Fibroblast of lung (primary cell): ENCODE measurements at regions not wholly inside any gene's neighbourhood (a gene's known extent, or its start where the extent isn't known, plus 50 kb on each side); places are given as distances from the start of the nearest gene placed in this dataset.

Experiments
- DNase-seq, 2 donors: peaks; one replicate each; pipeline versions ENCODE4 v3.0.0 to v3.0.0-alpha.2; 2010; ENCODE audit warnings: low read depth in 2 of 2
- H2AFZ ChIP-seq: 2 replicates; pipeline ENCODE4 v1.5.1; 2012; ENCODE audit warnings: low read length, control low read depth, inconsistent platforms
- H3K27ac ChIP-seq: 2 replicates; pipeline ENCODE4 v1.5.1; 2011; ENCODE audit warnings: low read length, control low read depth; ENCODE audit not compliant: insufficient read depth
- H3K27me3 ChIP-seq: 2 replicates; pipeline ENCODE4 v1.5.1; 2011; ENCODE audit warnings: mild to moderate bottlenecking, low read length; ENCODE audit not compliant: control insufficient read depth, insufficient read depth
- H3K36me3 ChIP-seq: 2 replicates; pipeline ENCODE4 v1.5.1; 2011; ENCODE audit warnings: low read length; ENCODE audit not compliant: control insufficient read depth, insufficient read depth
- H3K4me1 ChIP-seq: 2 replicates; pipeline ENCODE4 v1.5.1; 2011; ENCODE audit warnings: low read length; ENCODE audit not compliant: control insufficient read depth, insufficient read depth; ENCODE audit errors: extremely low read depth
- H3K4me2 ChIP-seq: 2 replicates; pipeline ENCODE4 v1.5.1; 2011; ENCODE audit warnings: low read length, control low read depth; ENCODE audit not compliant: insufficient read depth; ENCODE audit errors: extremely low read depth
- H3K4me3 ChIP-seq, 4 experiments: fragments of 200-600 bp in 1 of 4; sonication (generic) in 1 of 4; replicated peaks in 1 of 4; 2 replicates each; pipeline ENCODE4 v1.5.1; 2011 to 2016; ENCODE audit warnings: low read length in 4 of 4, low read depth in 3 of 4, mild to moderate bottlenecking in 3 of 4, control low read depth in 2 of 4, inconsistent platforms in 1 of 4, mixed read lengths in 1 of 4; ENCODE audit not compliant: insufficient read depth in 1 of 4; ENCODE audit errors: control extremely low read depth in 1 of 4
- H3K79me2 ChIP-seq: 2 replicates; pipeline ENCODE4 v1.5.1; 2012; ENCODE audit warnings: mild to moderate bottlenecking, low read length, inconsistent platforms; ENCODE audit not compliant: control insufficient read depth, insufficient read depth
- H3K9ac ChIP-seq: 2 replicates; pipeline ENCODE4 v1.5.1; 2011; ENCODE audit warnings: mild to moderate bottlenecking, low read length, control low read depth; ENCODE audit not compliant: insufficient read depth
- H3K9me3 ChIP-seq: 2 replicates; pipeline ENCODE4 v1.5.1; 2012; ENCODE audit warnings: low read depth, low read length; ENCODE audit not compliant: control insufficient read depth, insufficient read depth
- H4K20me1 ChIP-seq: 2 replicates; pipeline ENCODE4 v1.5.1; 2011; ENCODE audit warnings: low read length; ENCODE audit not compliant: control insufficient read depth, insufficient read depth; ENCODE audit errors: extremely low read depth
- EZH2 ChIP-seq: IDR thresholded peaks from 2 replicates; pipeline ENCODE4 v1.5.1; 2012; ENCODE audit warnings: low read length, control low read depth, mild to moderate bottlenecking; ENCODE audit errors: missing control alignments
- TF ChIP-seq, protein P1 (sequence below), 2 donors: IDR thresholded peaks in 1 of 2; conservative IDR thresholded peaks in 1 of 2; 1 replicate in 1 of 2; 2 replicates in 1 of 2; pipeline ENCODE4 v1.5.1; 2011 to 2012; ENCODE audit warnings: low read length in 2 of 2, control low read depth in 1 of 2, inconsistent platforms in 1 of 2, low read depth in 1 of 2, mild to moderate bottlenecking in 1 of 2

DNA sequence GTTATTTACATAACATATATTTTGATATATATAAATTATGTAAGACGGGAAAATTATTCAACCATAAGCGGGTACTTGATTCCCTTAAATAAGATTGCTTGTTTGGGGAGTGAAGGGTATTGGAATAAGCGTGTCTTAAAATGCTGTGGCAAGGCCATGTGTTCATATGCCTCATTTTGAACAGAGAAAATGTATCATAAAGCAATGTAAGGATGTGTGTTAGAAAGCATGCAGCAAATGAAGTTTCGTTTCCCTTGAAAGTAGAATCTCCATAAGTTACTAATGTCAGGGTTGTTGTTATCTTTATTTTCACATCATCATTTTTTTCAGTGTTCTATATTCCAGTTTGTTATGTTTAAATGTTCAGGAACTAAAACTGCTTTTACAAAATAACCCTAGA, 465.6 kb downstream of the FOXG1 start:
- H3K27ac ChIP-seq = no peak overlapping the region
- no peaks in the 10 kb centered on the region for H3K79me2 ChIP-seq
- no peaks in the 10 kb centered on the region for H3K27me3 ChIP-seq
- H3K36me3 ChIP-seq = no peaks in the 10 kb centered on the region
- no peak overlapping the region for H3K9ac ChIP-seq
- no peak overlapping the region for H3K4me3 ChIP-seq
- TF ChIP-seq, protein P1, sequence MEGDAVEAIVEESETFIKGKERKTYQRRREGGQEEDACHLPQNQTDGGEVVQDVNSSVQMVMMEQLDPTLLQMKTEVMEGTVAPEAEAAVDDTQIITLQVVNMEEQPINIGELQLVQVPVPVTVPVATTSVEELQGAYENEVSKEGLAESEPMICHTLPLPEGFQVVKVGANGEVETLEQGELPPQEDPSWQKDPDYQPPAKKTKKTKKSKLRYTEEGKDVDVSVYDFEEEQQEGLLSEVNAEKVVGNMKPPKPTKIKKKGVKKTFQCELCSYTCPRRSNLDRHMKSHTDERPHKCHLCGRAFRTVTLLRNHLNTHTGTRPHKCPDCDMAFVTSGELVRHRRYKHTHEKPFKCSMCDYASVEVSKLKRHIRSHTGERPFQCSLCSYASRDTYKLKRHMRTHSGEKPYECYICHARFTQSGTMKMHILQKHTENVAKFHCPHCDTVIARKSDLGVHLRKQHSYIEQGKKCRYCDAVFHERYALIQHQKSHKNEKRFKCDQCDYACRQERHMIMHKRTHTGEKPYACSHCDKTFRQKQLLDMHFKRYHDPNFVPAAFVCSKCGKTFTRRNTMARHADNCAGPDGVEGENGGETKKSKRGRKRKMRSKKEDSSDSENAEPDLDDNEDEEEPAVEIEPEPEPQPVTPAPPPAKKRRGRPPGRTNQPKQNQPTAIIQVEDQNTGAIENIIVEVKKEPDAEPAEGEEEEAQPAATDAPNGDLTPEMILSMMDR (conservative IDR thresholded peaks at IDR 0.05 in 1 of 2, IDR thresholded peaks at IDR 0.05 in 1 of 2; ENCODE audit: low read depth in 1 of 2, low read length in 2 of 2) = no peak
- TF ChIP-seq EZH2 = no peak
- DNase-seq = no peak
- no peak overlapping the region for H3K4me2 ChIP-seq
- H3K4me1 ChIP-seq = peaks cover 5% of the 10 kb centered on the region
- H2AFZ ChIP-seq = no peak overlapping the region
- H3K9me3 ChIP-seq = no peaks in the 10 kb centered on the region
- H4K20me1 ChIP-seq = no peaks in the 10 kb centered on the region

DNA sequence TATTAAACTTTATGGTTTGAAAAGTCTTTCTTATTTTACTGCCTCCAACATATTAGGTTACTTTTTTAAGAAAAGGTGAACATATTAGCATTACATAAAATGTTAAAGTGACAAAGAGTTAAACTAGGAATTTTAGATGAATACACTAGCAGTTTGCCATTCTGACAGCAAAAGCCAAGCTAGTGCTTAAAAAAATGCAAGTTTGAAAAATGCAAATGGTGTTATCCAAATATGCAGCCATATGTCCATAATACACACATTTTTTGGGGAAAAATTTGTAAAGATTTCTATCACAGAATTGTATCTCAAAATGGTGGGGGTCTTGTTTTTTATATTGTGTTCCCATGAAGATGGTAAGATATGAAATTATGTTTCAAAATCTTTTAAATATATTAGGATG, 466.1 kb downstream of the FOXG1 start:
- Histone ChIP-seq H3K4me1 (peaks cover 5% of the 10 kb centered on the region), H2AFZ (no peak overlapping the region), H3K79me2 (no peaks in the 10 kb centered on the region), H3K4me2 (no peak overlapping the region), H3K36me3 (no peaks in the 10 kb centered on the region), H3K27ac (no peak overlapping the region), H3K4me3 (no peak overlapping the region), H4K20me1 (no peaks in the 10 kb centered on the region), H3K9ac (no peak overlapping the region), H3K9me3 (no peaks in the 10 kb centered on the region), H3K27me3 (no peaks in the 10 kb centered on the region)
- no peak for TF ChIP-seq EZH2
- TF ChIP-seq, protein P1 (conservative IDR thresholded peaks at IDR 0.05 in 1 of 2, IDR thresholded peaks at IDR 0.05 in 1 of 2; ENCODE audit: low read depth in 1 of 2, low read length in 2 of 2) = no peak
- no peak for DNase-seq

DNA sequence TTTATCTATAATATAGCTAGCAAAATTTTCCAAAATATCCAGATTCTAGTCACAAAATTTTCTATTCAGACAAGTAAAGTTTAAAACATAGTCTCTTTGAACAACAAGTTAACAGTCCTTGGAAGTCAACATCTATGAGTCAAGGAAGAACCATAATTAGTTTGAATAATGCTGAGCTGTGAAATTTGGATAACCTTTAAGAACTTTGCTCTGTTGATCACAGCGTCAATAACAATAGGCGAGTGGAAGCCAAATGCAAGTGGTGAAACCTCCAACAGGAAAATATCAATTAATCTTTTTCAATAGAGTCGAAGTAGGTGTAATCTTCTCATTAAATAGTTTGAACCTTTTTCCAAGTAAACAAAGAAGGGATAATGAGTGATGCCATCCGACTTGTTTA, 466.6 kb downstream of the FOXG1 start:
- H2AFZ ChIP-seq = no peak overlapping the region
- H3K36me3 ChIP-seq = no peaks in the 10 kb centered on the region
- no peak overlapping the region for H3K27ac ChIP-seq
- no peak overlapping the region for H3K4me3 ChIP-seq
- no peak overlapping the region for H3K4me2 ChIP-seq
- DNase-seq = no peak
- H3K4me1 ChIP-seq = peaks cover 5% of the 10 kb centered on the region
- H4K20me1 ChIP-seq = no peaks in the 10 kb centered on the region
- H3K27me3 ChIP-seq = no peaks in the 10 kb centered on the region
- H3K79me2 ChIP-seq = no peaks in the 10 kb centered on the region
- H3K9me3 ChIP-seq = no peaks in the 10 kb centered on the region
- TF ChIP-seq, protein P1 (conservative IDR thresholded peaks at IDR 0.05 in 1 of 2, IDR thresholded peaks at IDR 0.05 in 1 of 2; ENCODE audit: low read depth in 1 of 2, low read length in 2 of 2) = no peak
- TF ChIP-seq EZH2 = no peak
- H3K9ac ChIP-seq = no peak overlapping the region
